Progenitor cell of endocrine pancreas (in vitro differentiated cells): ENCODE measurements at regions not wholly inside any gene's neighbourhood (a gene's known extent, or its start where the extent isn't known, plus 50 kb on each side); places are given as distances from the start of the nearest gene placed in this dataset.

Experiments
- DNase-seq: peaks from one replicate; pipeline ENCODE4 v3.0.0; 2021; ENCODE audit warnings: low spot score; ENCODE audit not compliant: unreplicated experiment
- H3K27ac Mint-ChIP-seq: 2 replicates; pipeline ENCODE4 v1.8.0; 2021; ENCODE audit warnings: mild to moderate bottlenecking, moderate library complexity, mixed read lengths
- H3K27me3 Mint-ChIP-seq: 2 replicates; pipeline ENCODE4 v1.8.0; 2021; ENCODE audit warnings: mixed read lengths
- H3K36me3 Mint-ChIP-seq: 2 replicates; pipeline ENCODE4 v1.8.0; 2022; ENCODE audit warnings: mixed read lengths; ENCODE audit not compliant: insufficient read depth
- H3K4me1 Mint-ChIP-seq: 2 replicates; pipeline ENCODE4 v1.8.0; 2021; ENCODE audit warnings: low read depth, mixed read lengths
- H3K4me3 Mint-ChIP-seq: 2 replicates; pipeline ENCODE4 v1.8.0; 2021; ENCODE audit warnings: low read depth, mild to moderate bottlenecking, moderate library complexity, mixed read lengths
- H3K9me3 Mint-ChIP-seq: 2 replicates; pipeline ENCODE4 v1.8.0; 2021; ENCODE audit warnings: low read depth, mixed read lengths
- TF ChIP-seq, protein P1 (sequence below): fragments of 200-600 bp; sonication (generic); IDR thresholded peaks from one replicate; pipeline ENCODE4 v1.5.0; 2021; ENCODE audit warnings: antibody characterized with exemption, mild to moderate bottlenecking; ENCODE audit not compliant: unreplicated experiment

DNA sequence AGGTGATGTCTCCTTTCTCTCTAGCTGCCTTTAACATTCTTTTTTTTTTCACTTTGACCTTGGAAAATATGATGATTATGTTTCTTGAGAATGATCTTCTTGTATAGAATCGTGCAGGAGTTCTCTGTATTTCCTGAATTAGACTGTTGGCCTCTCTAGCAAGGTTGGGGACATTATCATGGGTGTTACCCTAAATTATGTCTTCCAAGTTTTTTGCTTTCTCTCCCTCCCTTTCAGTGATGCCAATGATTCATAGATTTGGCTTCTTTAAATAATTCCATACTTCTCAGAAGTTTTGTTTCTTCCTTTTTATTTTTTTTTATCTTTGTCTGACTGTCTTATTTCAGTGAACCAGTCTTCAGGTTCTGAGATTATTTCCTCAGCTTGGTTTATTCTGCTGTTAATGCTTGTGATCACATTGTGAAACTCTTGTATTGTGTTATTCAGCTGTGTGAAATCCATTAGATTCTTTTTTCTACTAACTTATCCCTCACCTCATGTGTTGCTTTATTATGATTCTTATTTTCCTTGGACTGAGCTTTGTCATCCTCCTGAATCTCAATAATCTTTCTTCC is 268.4 kb upstream of the NRIP1 start:
- TF ChIP-seq, protein P1, sequence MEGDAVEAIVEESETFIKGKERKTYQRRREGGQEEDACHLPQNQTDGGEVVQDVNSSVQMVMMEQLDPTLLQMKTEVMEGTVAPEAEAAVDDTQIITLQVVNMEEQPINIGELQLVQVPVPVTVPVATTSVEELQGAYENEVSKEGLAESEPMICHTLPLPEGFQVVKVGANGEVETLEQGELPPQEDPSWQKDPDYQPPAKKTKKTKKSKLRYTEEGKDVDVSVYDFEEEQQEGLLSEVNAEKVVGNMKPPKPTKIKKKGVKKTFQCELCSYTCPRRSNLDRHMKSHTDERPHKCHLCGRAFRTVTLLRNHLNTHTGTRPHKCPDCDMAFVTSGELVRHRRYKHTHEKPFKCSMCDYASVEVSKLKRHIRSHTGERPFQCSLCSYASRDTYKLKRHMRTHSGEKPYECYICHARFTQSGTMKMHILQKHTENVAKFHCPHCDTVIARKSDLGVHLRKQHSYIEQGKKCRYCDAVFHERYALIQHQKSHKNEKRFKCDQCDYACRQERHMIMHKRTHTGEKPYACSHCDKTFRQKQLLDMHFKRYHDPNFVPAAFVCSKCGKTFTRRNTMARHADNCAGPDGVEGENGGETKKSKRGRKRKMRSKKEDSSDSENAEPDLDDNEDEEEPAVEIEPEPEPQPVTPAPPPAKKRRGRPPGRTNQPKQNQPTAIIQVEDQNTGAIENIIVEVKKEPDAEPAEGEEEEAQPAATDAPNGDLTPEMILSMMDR, result no peak
- no peak for DNase-seq
- Mint-ChIP-seq H3K27me3 (no peaks in the 10 kb centered on the region), H3K36me3 (no peaks in the 10 kb centered on the region), H3K4me1 (no peaks in the 10 kb centered on the region), H3K27ac (no peak overlapping the region), H3K4me3 (no peak overlapping the region), H3K9me3 (no peaks in the 10 kb centered on the region)

DNA sequence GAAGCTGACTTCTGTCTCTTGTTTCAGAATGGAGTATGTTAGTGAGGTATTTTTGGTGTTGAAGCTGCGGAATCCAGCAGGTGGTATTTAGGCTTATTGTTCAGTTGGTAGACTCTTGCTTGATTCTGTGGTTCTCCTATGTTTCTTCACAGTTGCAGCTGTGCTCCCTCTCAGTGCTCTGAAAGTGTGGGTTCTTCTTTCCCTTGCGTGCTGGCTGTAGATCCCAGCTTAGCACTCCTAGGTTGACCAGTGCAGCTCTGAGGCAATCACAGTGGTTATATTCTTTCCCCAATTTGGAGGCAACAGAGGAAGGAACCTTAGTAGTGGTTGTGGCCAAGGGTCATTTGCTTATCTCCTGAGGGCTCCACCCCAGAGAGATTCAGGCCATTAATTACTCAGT is 269.2 kb upstream of the NRIP1 start:
- Mint-ChIP-seq H3K27ac (peak overlapping the region; percentile 11), H3K4me3 (no peak overlapping the region), H3K27me3 (no peaks in the 10 kb centered on the region), H3K4me1 (no peaks in the 10 kb centered on the region), H3K36me3 (no peaks in the 10 kb centered on the region), H3K9me3 (no peaks in the 10 kb centered on the region)
- no peak for DNase-seq
- TF ChIP-seq, protein P1, result no peak

DNA sequence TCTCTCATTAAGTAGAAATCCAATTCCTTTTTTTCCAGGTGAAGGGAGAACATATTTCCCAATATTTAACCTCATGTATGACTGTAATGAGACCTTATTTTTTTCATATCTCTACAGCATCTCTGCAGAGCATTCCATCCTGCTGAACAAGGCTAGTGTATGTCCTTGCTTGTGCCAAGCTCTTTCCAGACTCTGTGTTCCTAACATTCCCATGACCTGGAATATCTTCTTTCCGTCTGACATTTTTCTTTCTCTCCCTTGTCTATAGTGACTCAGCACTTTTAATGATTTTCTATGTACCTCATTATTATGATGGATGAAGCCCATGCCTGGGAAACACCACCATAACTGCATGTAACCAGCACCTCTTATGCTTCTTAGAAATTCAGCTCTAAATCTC is 278.3 kb upstream of the NRIP1 start:
- Mint-ChIP-seq H3K4me3 (no peak overlapping the region), H3K27me3 (no peaks in the 10 kb centered on the region), H3K36me3 (no peaks in the 10 kb centered on the region), H3K9me3 (no peaks in the 10 kb centered on the region), H3K27ac (no peak overlapping the region), H3K4me1 (no peaks in the 10 kb centered on the region)
- TF ChIP-seq, protein P1, result no peak
- DNase-seq, result no peak

DNA sequence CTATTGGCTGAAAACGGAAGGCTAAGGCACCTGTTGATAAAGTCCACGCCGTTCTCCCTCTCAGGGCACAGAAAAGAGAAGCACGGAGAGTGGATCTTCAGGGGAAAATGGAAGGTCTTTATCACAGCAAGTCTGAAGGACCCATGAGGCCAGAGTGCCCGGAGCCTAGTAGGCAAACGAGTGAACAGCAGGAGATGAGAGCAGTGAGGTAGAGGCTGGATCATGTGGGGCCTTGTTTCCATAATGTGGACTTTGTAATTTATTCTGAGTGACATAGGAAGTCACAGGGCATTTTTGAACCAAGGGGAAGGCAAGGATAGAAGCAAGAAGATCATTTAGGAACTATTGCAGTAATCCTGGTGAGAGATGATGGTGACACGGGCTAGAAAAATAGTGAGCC is 287.2 kb upstream of the NRIP1 start:
- no peak overlapping the region for H3K4me3 Mint-ChIP-seq
- H3K36me3 Mint-ChIP-seq, result peaks cover 1% of the 10 kb centered on the region
- peak overlapping the region; percentile 63 for H3K27ac Mint-ChIP-seq
- peaks cover 11% of the 10 kb centered on the region for H3K9me3 Mint-ChIP-seq
- TF ChIP-seq, protein P1, result no peak
- DNase-seq, result no peak
- peaks cover 6% of the 10 kb centered on the region for H3K4me1 Mint-ChIP-seq
- no peaks in the 10 kb centered on the region for H3K27me3 Mint-ChIP-seq

DNA sequence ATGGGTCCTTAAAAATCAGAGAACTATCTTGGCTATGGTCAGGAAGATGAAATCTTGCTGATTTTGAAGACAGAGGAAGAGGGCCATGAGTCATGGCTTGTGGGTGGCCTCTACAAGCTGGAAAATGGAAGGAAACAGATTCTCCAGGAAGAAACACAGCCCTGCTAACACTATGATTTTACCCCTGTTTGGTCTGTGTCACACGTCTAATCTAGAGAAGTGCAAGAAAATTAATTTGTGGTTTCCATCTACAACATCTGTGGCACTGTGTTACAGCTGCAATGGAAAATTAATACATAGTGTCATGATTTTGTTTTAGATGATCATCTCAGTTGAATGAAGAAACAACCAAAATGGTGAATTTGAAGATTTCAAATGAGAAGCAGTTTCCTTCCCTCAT is 288.7 kb upstream of the NRIP1 start:
- no peak for DNase-seq
- TF ChIP-seq, protein P1, result no peak
- Mint-ChIP-seq H3K4me1 (peaks cover 12% of the 10 kb centered on the region), H3K9me3 (peaks cover 11% of the 10 kb centered on the region), H3K27me3 (no peaks in the 10 kb centered on the region), H3K27ac (no peak overlapping the region), H3K4me3 (no peak overlapping the region), H3K36me3 (peaks cover 1% of the 10 kb centered on the region)
